MM.1S (cell line): ENCODE measurements at regions not wholly inside any gene's neighbourhood (a gene's known extent, or its start where the extent isn't known, plus 50 kb on each side); places are given as distances from the start of the nearest gene placed in this dataset.

ENCODE experiments used
- DNase-seq: peaks from one replicate; pipeline ENCODE4 v3.0.0-alpha.2; 2015
- H2AFZ ChIP-seq: fragments of 300-600 bp; sonication (generic); 2 replicates; pipeline ENCODE4 v1.6.0; 2016; ENCODE audit warnings: antibody characterized with exemption, low read length
- H3F3A ChIP-seq: fragments of 300-600 bp; sonication (generic); 2 replicates; pipeline ENCODE4 v1.6.1; 2016; ENCODE audit warnings: mild to moderate bottlenecking, antibody characterized with exemption, low read length, moderate library complexity, mixed read lengths; ENCODE audit not compliant: insufficient read depth
- H3K27ac ChIP-seq: fragments of 300-600 bp; sonication (generic); 2 replicates; pipeline ENCODE4 v1.5.1; 2016; ENCODE audit warnings: mild to moderate bottlenecking, low read length
- H3K27me3 ChIP-seq: fragments of 300-600 bp; sonication (generic); replicated peaks from 2 replicates; pipeline ENCODE4 v1.6.0; 2016; ENCODE audit warnings: low read length; ENCODE audit not compliant: insufficient read depth
- H3K36me3 ChIP-seq: fragments of 300-600 bp; sonication (generic); replicated peaks from 2 replicates; pipeline ENCODE4 v1.6.1; 2016; ENCODE audit warnings: mild to moderate bottlenecking, low read length, mixed read lengths; ENCODE audit not compliant: insufficient read depth
- H3K4me1 ChIP-seq: fragments of 300-600 bp; sonication (generic); 2 replicates; pipeline ENCODE4 v1.6.1; 2016; ENCODE audit warnings: low read length, mixed read lengths
- H3K4me2 ChIP-seq: fragments of 300-600 bp; sonication (generic); 2 replicates; pipeline ENCODE4 v1.6.0; 2016; ENCODE audit warnings: low read depth, low read length
- H3K4me3 ChIP-seq: fragments of 300-600 bp; sonication (generic); 2 replicates; pipeline ENCODE4 v1.5.1; 2016; ENCODE audit warnings: low read length, mixed read lengths
- H3K79me2 ChIP-seq: fragments of 300-600 bp; sonication (generic); 2 replicates; pipeline ENCODE4 v1.6.1; 2016; ENCODE audit warnings: mixed run types, low read length, mixed read lengths
- H3K9ac ChIP-seq: fragments of 300-600 bp; sonication (generic); 2 replicates; pipeline ENCODE4 v1.6.1; 2016; ENCODE audit warnings: low read length, mixed read lengths
- H3K9me2 ChIP-seq: fragments of 300-600 bp; sonication (generic); replicated peaks from 2 replicates; pipeline ENCODE4 v1.6.1; 2016; ENCODE audit warnings: mild to moderate bottlenecking, low read length, mixed read lengths; ENCODE audit not compliant: insufficient read depth
- H3K9me3 ChIP-seq: fragments of 300-600 bp; sonication (generic); replicated peaks from 2 replicates; pipeline ENCODE4 v1.6.1; 2016; ENCODE audit warnings: mild to moderate bottlenecking, low read length, mixed read lengths; ENCODE audit not compliant: insufficient read depth
- H4K20me1 ChIP-seq: fragments of 300-600 bp; sonication (generic); 2 replicates; pipeline ENCODE4 v1.6.1; 2016; ENCODE audit warnings: mild to moderate bottlenecking, low read length, moderate library complexity, mixed read lengths; ENCODE audit not compliant: insufficient read depth
- CTCF ChIP-seq: fragments of 300-600 bp; sonication (generic); IDR thresholded peaks from 2 replicates; pipeline ENCODE4 v1.5.1; 2016; ENCODE audit warnings: antibody characterized with exemption, low read length, mixed read lengths
- EZH2 ChIP-seq: fragments of 300-600 bp; sonication (generic); optimal IDR thresholded peaks from 2 replicates; pipeline ENCODE3; 2017; ENCODE audit warnings: low read depth, mild to moderate bottlenecking, antibody characterized with exemption, low read length, mixed read lengths
- EZH2phosphoT487 ChIP-seq: fragments of 300-600 bp; sonication (generic); IDR thresholded peaks from 2 replicates; pipeline ENCODE4 v1.6.1; 2018; ENCODE audit warnings: antibody characterized with exemption, low read length

GRCh38 chr1:13908128-13908527 lies 208.1 kb downstream of the PRDM2 start:
- Histone ChIP-seq H3K4me3 (no peak overlapping the region), H3K79me2 (no peaks in the 10 kb centered on the region), H3K9me3 (no peaks in the 10 kb centered on the region), H3K4me2 (peak overlapping the region; percentile 17; the same call in 1 of the 2 replicates), H3K27me3 (no peaks in the 10 kb centered on the region), H4K20me1 (no peaks in the 10 kb centered on the region), H3K9me2 (no peaks in the 10 kb centered on the region), H3F3A (no peaks in the 10 kb centered on the region), H3K9ac (no peak overlapping the region), H3K4me1 (peaks cover 44% of the 10 kb centered on the region), H3K36me3 (no peaks in the 10 kb centered on the region), H2AFZ (no peak overlapping the region), H3K27ac (peak overlapping the region; percentile 34; the same call in 1 of the 2 replicates)
- DNase-seq, result peak; percentile 41
- TF ChIP-seq CTCF (no peak), EZH2 (no peak), EZH2phosphoT487 (no peak)

DNA sequence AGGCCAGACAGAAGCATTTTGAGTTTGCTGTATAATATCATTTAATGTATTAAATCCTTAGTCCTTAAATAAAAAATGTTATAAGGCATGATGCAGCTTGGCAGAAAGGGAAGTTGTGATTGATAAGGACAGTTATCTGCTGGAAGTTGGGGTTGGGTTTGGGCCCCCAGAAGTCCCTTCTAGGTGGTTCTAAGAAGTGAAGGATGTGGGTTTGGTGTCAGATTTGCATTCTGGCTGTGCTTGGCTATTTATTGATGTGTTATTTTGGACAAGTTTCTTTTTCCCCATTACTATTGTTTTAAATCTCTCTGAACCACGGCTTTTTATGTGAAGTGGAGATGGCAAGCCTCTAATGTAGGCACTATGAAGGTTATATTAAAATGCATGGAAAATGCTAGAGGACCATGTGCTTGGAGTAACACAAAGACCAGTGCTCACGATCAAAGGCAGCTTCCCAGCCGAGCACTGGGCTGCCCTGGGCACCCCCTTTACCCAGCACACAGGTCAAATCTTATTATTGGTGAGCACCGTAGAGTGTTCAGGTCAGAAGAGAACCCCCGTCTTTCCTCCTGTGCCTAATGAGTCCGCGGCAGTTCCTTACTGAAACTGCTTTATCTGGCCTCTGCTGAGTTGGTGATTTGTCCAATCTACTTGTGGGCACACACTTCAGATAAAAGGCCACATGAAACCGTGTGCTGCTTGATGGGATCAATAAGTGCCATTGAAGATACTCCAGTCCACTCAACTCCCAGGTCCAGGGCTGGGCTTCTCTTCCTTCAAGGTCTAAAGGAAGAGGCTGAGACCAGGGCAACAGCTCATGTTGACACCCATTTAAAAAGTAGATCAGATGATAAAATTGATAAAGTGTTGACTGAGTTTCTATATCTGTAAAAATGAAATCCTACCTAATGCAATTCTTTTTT lies 212.0 kb downstream of the PRDM2 start:
- no peaks in the 10 kb centered on the region for H4K20me1 ChIP-seq
- no peak for TF ChIP-seq CTCF
- no peak for TF ChIP-seq EZH2phosphoT487
- no peak for TF ChIP-seq EZH2
- H3K9me3 ChIP-seq, result no peaks in the 10 kb centered on the region
- peak overlapping the region; percentile 36; the same call in 1 of the 2 replicates for H2AFZ ChIP-seq
- no peaks in the 10 kb centered on the region for H3K79me2 ChIP-seq
- peak overlapping the region; percentile 53 for H3K9ac ChIP-seq
- peaks cover 48% of the 10 kb centered on the region for H3K4me1 ChIP-seq
- H3K36me3 ChIP-seq, result no peaks in the 10 kb centered on the region
- H3K27ac ChIP-seq, result peak overlapping the region; percentile 89
- H3K27me3 ChIP-seq, result no peaks in the 10 kb centered on the region
- no peaks in the 10 kb centered on the region for H3F3A ChIP-seq
- H3K4me2 ChIP-seq, result peak overlapping the region; percentile 44; the same call in 1 of the 2 replicates
- peak; percentile 61 for DNase-seq
- no peaks in the 10 kb centered on the region for H3K9me2 ChIP-seq
- H3K4me3 ChIP-seq, result no peak overlapping the region

GRCh38 chr1:13913396-13913795 lies 213.4 kb downstream of the PRDM2 start:
- TF ChIP-seq EZH2phosphoT487 (no peak), CTCF (no peak), EZH2 (no peak)
- H3K27ac ChIP-seq, result no peak overlapping the region; the same call in 1 of the 2 replicates
- no peaks in the 10 kb centered on the region for H3K79me2 ChIP-seq
- H3K4me1 ChIP-seq, result peaks cover 48% of the 10 kb centered on the region
- H3K27me3 ChIP-seq, result no peaks in the 10 kb centered on the region
- H3K36me3 ChIP-seq, result no peaks in the 10 kb centered on the region
- H3F3A ChIP-seq, result no peaks in the 10 kb centered on the region
- H3K9ac ChIP-seq, result no peak overlapping the region
- H3K4me3 ChIP-seq, result no peak overlapping the region
- no peak overlapping the region for H3K4me2 ChIP-seq
- no peak for DNase-seq
- H2AFZ ChIP-seq, result no peak overlapping the region
- H3K9me3 ChIP-seq, result no peaks in the 10 kb centered on the region
- H3K9me2 ChIP-seq, result no peaks in the 10 kb centered on the region
- no peaks in the 10 kb centered on the region for H4K20me1 ChIP-seq
